ENCODE measurements at regions not wholly inside any gene's neighbourhood (a gene's known extent, or its start where the extent isn't known, plus 50 kb on each side); places are given as distances from the start of the nearest gene placed in this dataset.
A peak's percentile ranks its signal among the peaks of the same experiment; 100 is the strongest.

- DNase-seq: no peak
Measured at GRCh38 chr7:24214670-24215069, 69.3 kb upstream of the NPY start.

- DNase-seq: no peak
Measured at GRCh38 chr7:24216576-24217125, 67.3 kb upstream of the NPY start.

GRCh38 chr7:24221500-24221899, 62.5 kb upstream of the NPY start:
- no peak for DNase-seq

- no peak for DNase-seq
Measured at GRCh38 chr7:24227068-24227467, 56.9 kb upstream of the NPY start.

GRCh38 chr7:24227603-24228359, 56.2 kb upstream of the NPY start:
- DNase-seq: peak; percentile 11

- DNase-seq: no peak
Measured at GRCh38 chr7:24229481-24230226, 54.3 kb upstream of the NPY start.

GRCh38 chr7:24231493-24231892, 52.5 kb upstream of the NPY start:
- no peak for DNase-seq

GRCh38 chr7:24233386-24233785, 50.6 kb upstream of the NPY start:
- no peak for DNase-seq

Measured in suppressor macrophage treated with lipopolysaccharide for 4 hours (primary cell).